Loucy (cell line): ENCODE measurements at regions not wholly inside any gene's neighbourhood (a gene's known extent, or its start where the extent isn't known, plus 50 kb on each side); places are given as distances from the start of the nearest gene placed in this dataset.

ENCODE experiments used
- EZH2phosphoT487 ChIP-seq: fragments of 200-600 bp; IDR thresholded peaks from 2 replicates; pipeline ENCODE4 v1.6.1; 2018; ENCODE audit warnings: antibody characterized with exemption, mild to moderate bottlenecking, moderate library complexity, borderline replicate concordance
- TF ChIP-seq, protein P1 (sequence below): fragments of 200-600 bp; sonication (generic); conservative IDR thresholded peaks from 2 replicates; pipeline ENCODE4 v1.5.1; 2014; ENCODE audit warnings: mild to moderate bottlenecking, antibody characterized with exemption, low read length

GRCh38 chr3:148074946-148075345 lies 622.8 kb upstream of the AGTR1 start:
- TF ChIP-seq, protein P1, sequence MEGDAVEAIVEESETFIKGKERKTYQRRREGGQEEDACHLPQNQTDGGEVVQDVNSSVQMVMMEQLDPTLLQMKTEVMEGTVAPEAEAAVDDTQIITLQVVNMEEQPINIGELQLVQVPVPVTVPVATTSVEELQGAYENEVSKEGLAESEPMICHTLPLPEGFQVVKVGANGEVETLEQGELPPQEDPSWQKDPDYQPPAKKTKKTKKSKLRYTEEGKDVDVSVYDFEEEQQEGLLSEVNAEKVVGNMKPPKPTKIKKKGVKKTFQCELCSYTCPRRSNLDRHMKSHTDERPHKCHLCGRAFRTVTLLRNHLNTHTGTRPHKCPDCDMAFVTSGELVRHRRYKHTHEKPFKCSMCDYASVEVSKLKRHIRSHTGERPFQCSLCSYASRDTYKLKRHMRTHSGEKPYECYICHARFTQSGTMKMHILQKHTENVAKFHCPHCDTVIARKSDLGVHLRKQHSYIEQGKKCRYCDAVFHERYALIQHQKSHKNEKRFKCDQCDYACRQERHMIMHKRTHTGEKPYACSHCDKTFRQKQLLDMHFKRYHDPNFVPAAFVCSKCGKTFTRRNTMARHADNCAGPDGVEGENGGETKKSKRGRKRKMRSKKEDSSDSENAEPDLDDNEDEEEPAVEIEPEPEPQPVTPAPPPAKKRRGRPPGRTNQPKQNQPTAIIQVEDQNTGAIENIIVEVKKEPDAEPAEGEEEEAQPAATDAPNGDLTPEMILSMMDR: no peak
- no peak for TF ChIP-seq EZH2phosphoT487
